ENCODE measurements at regions not wholly inside any gene's neighbourhood (a gene's known extent, or its start where the extent isn't known, plus 50 kb on each side); places are given as distances from the start of the nearest gene placed in this dataset.
A peak's percentile ranks its signal among the peaks of the same experiment; 100 is the strongest.
"Not testable (repeated sequence)": the region's sequence is repeated elsewhere in the genome, so short reads cannot be mapped to it uniquely, and the experiment has no call there.

DNA sequence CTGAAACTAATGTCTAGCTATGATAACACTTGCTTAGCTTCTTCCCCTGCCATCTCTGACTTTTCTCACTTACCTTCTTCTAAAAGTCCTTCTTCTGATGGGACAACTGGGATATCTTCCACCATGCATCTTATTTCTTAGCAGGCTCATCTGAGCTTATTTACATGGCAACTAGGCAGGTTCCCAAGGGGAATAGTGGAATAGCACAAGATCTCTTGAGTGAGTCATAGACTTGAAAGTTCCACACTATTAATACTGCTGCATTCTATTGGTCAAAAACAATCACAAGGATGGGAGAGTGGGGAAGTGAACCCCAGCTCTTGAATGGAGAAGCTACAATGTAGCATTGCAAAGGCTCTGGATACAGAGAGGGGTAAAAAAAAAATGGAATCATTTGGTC lies 142.1 kb downstream of the HAO1 start:
- intact Hi-C loops (cut with micrococcal nuclease): no loop called here
- Histone ChIP-seq H3K27ac (replicated peaks) (no peak overlapping the region), H3K4me3 (no peak overlapping the region), H3K27me3 (ENCODE audit: low read depth) (peaks cover 3% of the 10 kb centered on the region), H3K4me1 (no peaks in the 10 kb centered on the region), H3K36me3 (no peaks in the 10 kb centered on the region), H3K9me3 (replicated peaks) (no peaks in the 10 kb centered on the region)
- no peak for DNase-seq
- TF ChIP-seq, protein P1, sequence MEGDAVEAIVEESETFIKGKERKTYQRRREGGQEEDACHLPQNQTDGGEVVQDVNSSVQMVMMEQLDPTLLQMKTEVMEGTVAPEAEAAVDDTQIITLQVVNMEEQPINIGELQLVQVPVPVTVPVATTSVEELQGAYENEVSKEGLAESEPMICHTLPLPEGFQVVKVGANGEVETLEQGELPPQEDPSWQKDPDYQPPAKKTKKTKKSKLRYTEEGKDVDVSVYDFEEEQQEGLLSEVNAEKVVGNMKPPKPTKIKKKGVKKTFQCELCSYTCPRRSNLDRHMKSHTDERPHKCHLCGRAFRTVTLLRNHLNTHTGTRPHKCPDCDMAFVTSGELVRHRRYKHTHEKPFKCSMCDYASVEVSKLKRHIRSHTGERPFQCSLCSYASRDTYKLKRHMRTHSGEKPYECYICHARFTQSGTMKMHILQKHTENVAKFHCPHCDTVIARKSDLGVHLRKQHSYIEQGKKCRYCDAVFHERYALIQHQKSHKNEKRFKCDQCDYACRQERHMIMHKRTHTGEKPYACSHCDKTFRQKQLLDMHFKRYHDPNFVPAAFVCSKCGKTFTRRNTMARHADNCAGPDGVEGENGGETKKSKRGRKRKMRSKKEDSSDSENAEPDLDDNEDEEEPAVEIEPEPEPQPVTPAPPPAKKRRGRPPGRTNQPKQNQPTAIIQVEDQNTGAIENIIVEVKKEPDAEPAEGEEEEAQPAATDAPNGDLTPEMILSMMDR (IDR thresholded peaks at IDR 0.05; ENCODE audit: borderline replicate concordance): no peak

DNA sequence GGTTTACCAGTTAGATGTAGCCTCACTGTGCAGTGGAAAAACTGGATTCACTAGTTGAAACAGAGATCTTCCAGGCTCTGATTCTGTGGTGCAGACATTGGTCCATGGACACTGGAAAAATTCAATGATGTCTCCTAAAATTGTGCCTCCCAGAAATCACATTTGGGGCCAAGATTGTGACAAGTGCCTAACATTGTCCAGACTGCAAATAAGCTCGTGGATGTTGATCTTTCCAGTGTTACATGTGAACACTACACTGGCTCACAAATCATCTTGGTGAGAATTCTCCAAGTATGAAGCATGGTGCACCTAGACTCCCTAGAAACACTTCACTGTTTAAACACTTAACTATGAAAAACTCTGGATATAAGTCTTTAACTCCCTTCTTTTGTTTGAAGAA lies 140.4 kb downstream of the HAO1 start:
- DNase-seq: no peak
- H3K27me3 ChIP-seq (ENCODE audit: low read depth): peaks cover 10% of the 10 kb centered on the region
- no peak overlapping the region for H3K4me3 ChIP-seq

DNA sequence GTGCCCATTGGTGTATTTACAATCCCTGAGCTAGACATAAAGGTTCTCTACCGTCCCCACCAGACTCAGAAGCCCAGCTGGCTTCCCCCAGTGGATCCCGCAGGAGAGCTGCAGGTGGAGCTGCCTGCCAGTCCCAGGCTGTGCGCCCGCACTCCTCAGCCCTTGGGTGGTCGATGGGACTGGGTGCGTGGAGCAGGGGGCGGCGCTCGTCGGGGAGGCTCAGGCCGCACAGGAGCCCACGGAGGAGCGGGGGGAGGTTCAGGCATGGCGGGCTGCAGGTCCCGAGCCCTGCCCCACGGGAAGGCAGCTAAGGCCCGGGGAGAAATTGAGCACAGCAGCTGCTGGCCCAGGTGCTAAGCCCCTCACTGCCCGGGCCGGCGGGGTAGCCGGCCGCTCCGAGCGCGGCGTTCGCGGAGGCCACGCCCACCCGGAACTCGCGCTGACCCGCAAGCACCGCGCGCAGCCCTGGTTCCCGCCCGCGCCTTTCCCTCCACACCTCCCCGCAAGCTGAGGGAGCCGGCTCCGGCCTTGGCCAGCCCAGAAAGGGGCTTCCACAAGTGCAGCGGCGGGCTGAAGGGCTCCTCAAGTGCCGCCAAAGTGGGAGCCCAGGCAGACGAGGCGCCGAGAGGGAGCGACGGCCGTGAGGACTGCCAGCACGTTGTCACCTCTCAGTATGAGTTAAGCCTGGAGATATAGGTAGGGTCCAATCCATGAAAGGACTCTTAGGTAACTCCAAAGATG lies 136.7 kb downstream of the HAO1 start:
- Histone ChIP-seq H3K9me3 (replicated peaks) (peaks cover 31% of the 10 kb centered on the region), H3K27me3 (ENCODE audit: low read depth) (peaks cover 10% of the 10 kb centered on the region), H3K4me3 (peak overlapping the region; percentile 51)
- DNase-seq; intact Hi-C loops (cut with micrococcal nuclease); H3K4me1 ChIP-seq; H3K36me3 ChIP-seq; H3K27ac ChIP-seq (replicated peaks): not testable (repeated sequence)

More for the DNA sequence above, 140.4 kb downstream of the HAO1 start:
- H3K36me3 ChIP-seq: no peaks in the 10 kb centered on the region
- H3K4me1 ChIP-seq: no peaks in the 10 kb centered on the region
- intact Hi-C loops (cut with micrococcal nuclease): no loop called here
- no peaks in the 10 kb centered on the region for H3K9me3 ChIP-seq (replicated peaks)
- no peak overlapping the region for H3K27ac ChIP-seq (replicated peaks)
- TF ChIP-seq, protein P1 (IDR thresholded peaks at IDR 0.05; ENCODE audit: borderline replicate concordance): no peak

DNA sequence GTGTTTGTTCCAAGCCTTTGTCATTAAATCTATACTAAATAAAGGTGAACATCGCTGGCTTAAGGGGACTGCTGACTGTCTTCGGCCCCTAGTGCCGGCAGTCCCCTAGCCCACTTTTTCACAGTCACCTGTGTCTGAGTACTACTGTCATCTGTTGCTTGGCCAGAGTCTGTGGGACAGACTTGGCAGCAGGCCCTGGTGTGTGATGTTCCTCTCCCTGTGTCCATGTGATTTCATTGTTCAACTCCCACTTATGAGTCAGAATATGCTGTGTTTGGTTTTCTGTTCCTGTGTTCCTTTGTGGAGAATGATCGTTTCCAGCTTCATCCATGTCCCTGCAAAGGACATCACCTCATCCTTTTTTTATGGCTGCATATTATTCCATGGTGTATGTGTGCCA lies 133.4 kb downstream of the HAO1 start:
- intact Hi-C loops (cut with micrococcal nuclease): no loop called here
- no peak overlapping the region for H3K4me3 ChIP-seq
- peaks cover 52% of the 10 kb centered on the region for H3K9me3 ChIP-seq (replicated peaks)

DNA sequence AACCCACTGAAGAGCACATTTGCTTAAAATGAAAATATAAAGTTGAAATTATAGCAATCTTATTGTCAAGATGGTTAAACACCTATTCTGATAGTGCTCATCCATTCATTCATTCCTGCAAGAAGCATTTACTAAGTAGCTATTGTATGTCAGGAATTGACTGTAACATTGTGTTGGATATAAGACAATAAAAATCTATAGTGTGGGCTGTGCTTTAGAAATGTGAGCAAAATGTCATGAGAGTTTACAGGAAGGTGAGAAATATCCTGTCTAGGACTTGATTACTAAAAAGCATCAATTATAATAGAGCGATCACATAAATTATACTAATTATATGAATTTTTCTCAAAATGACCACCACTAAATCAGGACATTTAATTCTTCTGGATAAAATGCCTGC lies 123.0 kb downstream of the HAO1 start:
- no peak overlapping the region for H3K4me3 ChIP-seq
- H3K27me3 ChIP-seq (ENCODE audit: low read depth): no peaks in the 10 kb centered on the region
- TF ChIP-seq, protein P1 (IDR thresholded peaks at IDR 0.05; ENCODE audit: borderline replicate concordance): no peak
- no peaks in the 10 kb centered on the region for H3K36me3 ChIP-seq
- intact Hi-C loops (cut with micrococcal nuclease): no loop called here
- H3K9me3 ChIP-seq (replicated peaks): peaks cover 5% of the 10 kb centered on the region
- H3K4me1 ChIP-seq: no peaks in the 10 kb centered on the region
- DNase-seq: no peak
- no peak overlapping the region for H3K27ac ChIP-seq (replicated peaks)

More for the DNA sequence above, 133.4 kb downstream of the HAO1 start:
- TF ChIP-seq, protein P1 (IDR thresholded peaks at IDR 0.05; ENCODE audit: borderline replicate concordance): no peak
- DNase-seq: no peak
- peaks cover 10% of the 10 kb centered on the region for H3K27me3 ChIP-seq (ENCODE audit: low read depth)
- no peaks in the 10 kb centered on the region for H3K36me3 ChIP-seq
- no peak overlapping the region for H3K27ac ChIP-seq (replicated peaks)
- no peaks in the 10 kb centered on the region for H3K4me1 ChIP-seq

DNA sequence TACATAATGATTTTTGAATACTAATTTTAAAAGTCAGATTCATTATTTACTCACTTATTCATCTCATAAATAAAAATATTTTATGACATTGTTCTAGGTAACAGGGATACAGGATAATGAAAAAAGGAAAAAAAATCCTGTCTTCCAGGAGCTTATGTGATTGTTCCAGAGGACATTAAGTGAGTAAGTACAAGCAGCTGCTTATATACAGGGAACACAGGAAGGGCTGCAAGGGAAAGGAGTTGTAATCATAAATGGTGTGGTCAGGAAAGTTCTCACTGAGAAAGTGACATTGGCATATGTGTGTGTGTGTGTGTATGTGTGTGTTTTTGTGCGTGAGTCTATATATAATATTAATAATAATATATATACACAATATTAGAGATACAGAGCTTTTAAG lies 121.8 kb downstream of the HAO1 start:
- intact Hi-C loops (cut with micrococcal nuclease): no loop called here
- H3K36me3 ChIP-seq: no peaks in the 10 kb centered on the region
- TF ChIP-seq, protein P1 (IDR thresholded peaks at IDR 0.05; ENCODE audit: borderline replicate concordance): no peak
- peaks cover 9% of the 10 kb centered on the region for H3K9me3 ChIP-seq (replicated peaks)
- H3K27me3 ChIP-seq (ENCODE audit: low read depth): no peaks in the 10 kb centered on the region
- H3K4me1 ChIP-seq: no peaks in the 10 kb centered on the region
- no peak overlapping the region for H3K27ac ChIP-seq (replicated peaks)
- DNase-seq: no peak
- no peak overlapping the region for H3K4me3 ChIP-seq
